Cardiac fibroblast (primary cell): ENCODE measurements at regions not wholly inside any gene's neighbourhood (a gene's known extent, or its start where the extent isn't known, plus 50 kb on each side); places are given as distances from the start of the nearest gene placed in this dataset.
"Not testable (repeated sequence)": the region's sequence is repeated elsewhere in the genome, so short reads cannot be mapped to it uniquely, and the experiment has no call there.

Experiments used
- DNase-seq, 2 donors: peaks; one replicate each; pipeline versions ENCODE4 v3.0.0 to v3.0.0-alpha.2; 2010; ENCODE audit warnings: low read depth in 2 of 2
- H3K4me3 ChIP-seq, 2 donors: replicated peaks in 1 of 2; 1 replicate in 1 of 2; 2 replicates in 1 of 2; pipeline ENCODE4 v1.5.1; 2011; ENCODE audit warnings: low read depth in 2 of 2, low read length in 2 of 2, mild to moderate bottlenecking in 2 of 2, moderate library complexity in 1 of 2
- CTCF ChIP-seq: IDR thresholded peaks from one replicate; pipeline ENCODE4 v1.5.1; 2011; ENCODE audit warnings: low read depth, mild to moderate bottlenecking, low read length, inconsistent platforms

- TF ChIP-seq CTCF = no peak
- no peak for DNase-seq
- no peak overlapping the region for H3K4me3 ChIP-seq
These were observed 789.3 kb downstream of the IGSF11 start for GRCh38 chr3:118245312-118245711.

- not testable (repeated sequence) for DNase-seq, H3K4me3 ChIP-seq
These were observed 775.8 kb downstream of the IGSF11 start for GRCh38 chr3:118258850-118259249.

GRCh38 chr3:118262800-118263402, 771.7 kb downstream of the IGSF11 start:
- no peak overlapping the region for H3K4me3 ChIP-seq
- DNase-seq = no peak
- TF ChIP-seq CTCF = no peak

- DNase-seq = no peak
- no peak overlapping the region for H3K4me3 ChIP-seq
- TF ChIP-seq CTCF = no peak
These were observed 767.1 kb downstream of the IGSF11 start for GRCh38 chr3:118267588-118267987.

GRCh38 chr3:118269537-118270125, 765.0 kb downstream of the IGSF11 start:
- DNase-seq = no peak
- no peak overlapping the region for H3K4me3 ChIP-seq
- TF ChIP-seq CTCF = no peak

- no peak for DNase-seq
- no peak overlapping the region for H3K4me3 ChIP-seq
- TF ChIP-seq CTCF = no peak
These were observed 761.7 kb downstream of the IGSF11 start for GRCh38 chr3:118272991-118273390.

- TF ChIP-seq CTCF = no peak
- no peak overlapping the region for H3K4me3 ChIP-seq
- DNase-seq = no peak
These were observed 756.8 kb downstream of the IGSF11 start for GRCh38 chr3:118277814-118278213.
